Body of pancreas (tissue), 4 donors: ENCODE measurements at regions not wholly inside any gene's neighbourhood (a gene's known extent, or its start where the extent isn't known, plus 50 kb on each side); places are given as distances from the start of the nearest gene placed in this dataset.
A peak's percentile ranks its signal among the peaks of the same experiment; 100 is the strongest.

Source experiments
- ATAC-seq: fragments of 150-250 bp; one replicate; pipeline ENCODE4 v1.9.1; 2016
- DNase-seq, 4 donors: peaks; one replicate each; pipeline ENCODE4 v3.0.0-alpha.2; 2019
- H3K27ac ChIP-seq, 4 donors: fragments of 200-600 bp; sonication (generic); 1 replicate in 3 of 4; 2 replicates in 1 of 4; pipeline versions ENCODE4 v1.5.1 to v1.6.1; 2016 to 2019; ENCODE audit warnings: mild to moderate bottlenecking in 1 of 4, mixed read lengths in 1 of 4, moderate library complexity in 1 of 4
- H3K27me3 ChIP-seq, 2 donors: fragments of 200-600 bp; sonication (generic); one replicate each; pipeline ENCODE4 v1.6.0; 2016; ENCODE audit warnings: mild to moderate bottlenecking in 1 of 2
- H3K36me3 ChIP-seq, 2 donors: fragments of 200-600 bp; sonication (generic); replicated peaks in 1 of 2; 2 replicates each; pipeline ENCODE4 v1.5.1; 2016; ENCODE audit warnings: low read depth in 2 of 2; ENCODE audit not compliant: insufficient read depth in 1 of 2
- H3K4me1 ChIP-seq: fragments of 200-600 bp; sonication (generic); one replicate; pipeline ENCODE4 v1.6.0; 2016
- H3K4me3 ChIP-seq, 2 donors: fragments of 200-600 bp; sonication (generic); 1 replicate in 1 of 2; 2 replicates in 1 of 2; pipeline ENCODE4 v1.5.1; 2016 to 2019
- H3K9me3 ChIP-seq, 3 donors: fragments of 200-600 bp; sonication (generic); 1 replicate in 2 of 3; 2 replicates in 1 of 3; pipeline ENCODE4 v1.5.1; 2016
- POLR2A ChIP-seq, 3 donors: fragments of 450-650 bp; IDR thresholded peaks; one replicate each; pipeline ENCODE4 v1.6.1; 2016; ENCODE audit warnings: antibody characterized with exemption in 3 of 3, mild to moderate bottlenecking in 2 of 3
- WGBS, 2 donors: methylation state at CpG; one replicate each; pipeline ENCODE4 v1.1.5; 2017; 5-methylcytosine and 5-hydroxymethylcytosine counted together
- intact Hi-C: fragments of 100-400 bp; cut with DNase I; formaldehyde crosslinking; loops from one replicate; pipeline ENCODE4 v1.15.1; 2023
- TF ChIP-seq, protein P1 (sequence below), 7 experiments: fragments of 450-650 bp in 4 of 7; fragments of 200-600 bp in 3 of 7; sonication (generic) in 3 of 7; IDR thresholded peaks; one replicate each; pipeline ENCODE4 v1.5.1; 2016 to 2019; ENCODE audit warnings: antibody characterized with exemption in 7 of 7

DNA sequence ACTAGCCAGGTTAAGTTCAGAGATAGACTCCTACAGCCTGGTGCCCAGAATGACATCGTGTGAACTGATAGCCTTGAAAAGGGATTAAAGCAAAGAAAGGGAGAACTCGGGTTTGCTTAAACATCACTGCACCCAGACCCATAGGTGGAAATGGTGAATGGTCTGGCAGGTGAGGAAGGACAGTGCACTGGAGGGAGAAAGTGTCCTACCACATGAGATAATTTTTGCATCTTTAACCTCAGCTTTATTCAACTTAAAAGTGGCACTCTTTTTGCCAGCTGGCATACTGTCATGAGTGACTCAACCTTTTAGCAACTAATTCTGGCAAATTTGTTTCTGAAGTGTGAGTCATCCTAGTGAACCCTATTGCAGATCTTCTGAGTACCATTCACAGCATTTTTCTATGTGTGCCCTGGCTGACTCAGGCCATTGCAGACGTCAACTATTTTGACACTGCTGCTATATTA is 53.0 kb upstream of the DAPP1 start:
- H3K4me3 ChIP-seq, result no peak overlapping the region
- H3K4me1 ChIP-seq, result no peaks in the 10 kb centered on the region
- peak; percentile 27 to 74 (median 44) for DNase-seq
- no peaks in the 10 kb centered on the region for H3K9me3 ChIP-seq
- H3K27me3 ChIP-seq, result no peaks in the 10 kb centered on the region
- WGBS, 2 donors, result 25 to 27% methylated on average over 3 of the region's 3 CpGs
- no peaks in the 10 kb centered on the region for H3K36me3 ChIP-seq
- H3K27ac ChIP-seq, result no peak overlapping the region
- TF ChIP-seq, protein P1, sequence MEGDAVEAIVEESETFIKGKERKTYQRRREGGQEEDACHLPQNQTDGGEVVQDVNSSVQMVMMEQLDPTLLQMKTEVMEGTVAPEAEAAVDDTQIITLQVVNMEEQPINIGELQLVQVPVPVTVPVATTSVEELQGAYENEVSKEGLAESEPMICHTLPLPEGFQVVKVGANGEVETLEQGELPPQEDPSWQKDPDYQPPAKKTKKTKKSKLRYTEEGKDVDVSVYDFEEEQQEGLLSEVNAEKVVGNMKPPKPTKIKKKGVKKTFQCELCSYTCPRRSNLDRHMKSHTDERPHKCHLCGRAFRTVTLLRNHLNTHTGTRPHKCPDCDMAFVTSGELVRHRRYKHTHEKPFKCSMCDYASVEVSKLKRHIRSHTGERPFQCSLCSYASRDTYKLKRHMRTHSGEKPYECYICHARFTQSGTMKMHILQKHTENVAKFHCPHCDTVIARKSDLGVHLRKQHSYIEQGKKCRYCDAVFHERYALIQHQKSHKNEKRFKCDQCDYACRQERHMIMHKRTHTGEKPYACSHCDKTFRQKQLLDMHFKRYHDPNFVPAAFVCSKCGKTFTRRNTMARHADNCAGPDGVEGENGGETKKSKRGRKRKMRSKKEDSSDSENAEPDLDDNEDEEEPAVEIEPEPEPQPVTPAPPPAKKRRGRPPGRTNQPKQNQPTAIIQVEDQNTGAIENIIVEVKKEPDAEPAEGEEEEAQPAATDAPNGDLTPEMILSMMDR (IDR thresholded peaks at IDR 0.05), result no peak
- TF ChIP-seq POLR2A (IDR thresholded peaks at IDR 0.05), result no peak
- intact Hi-C loops, result no loop called here
- peak; percentile 87 for ATAC-seq

DNA sequence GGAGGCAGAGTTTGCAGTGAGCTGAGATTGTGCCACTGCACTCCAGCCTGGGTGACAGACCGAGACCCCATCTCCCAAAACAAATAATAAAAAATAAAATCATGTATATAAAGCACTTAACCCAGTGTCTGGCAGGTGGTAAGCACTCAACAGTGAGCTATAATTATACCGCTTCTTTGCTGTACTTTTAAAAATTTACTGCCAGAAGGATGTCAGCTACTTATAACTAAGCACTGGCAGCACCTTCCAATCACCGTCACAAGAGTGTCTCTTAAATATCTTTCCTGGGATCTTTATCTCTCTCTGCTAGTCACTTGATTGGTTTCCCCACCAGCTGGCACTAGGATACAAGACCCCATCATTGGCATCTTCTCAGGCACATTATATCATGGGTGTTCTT is 53.9 kb upstream of the DAPP1 start:
- Histone ChIP-seq H3K9me3 (no peaks in the 10 kb centered on the region), H3K4me1 (no peaks in the 10 kb centered on the region), H3K27me3 (no peaks in the 10 kb centered on the region), H3K27ac (no peak overlapping the region), H3K36me3 (no peaks in the 10 kb centered on the region), H3K4me3 (no peak overlapping the region)
- DNase-seq (no peak), ATAC-seq (no peak)
- WGBS, 2 donors, result 90 to 93% methylated on average over 3 of the region's 3 CpGs
- intact Hi-C loops, result no loop called here
- TF ChIP-seq, protein P1 (IDR thresholded peaks at IDR 0.05), result no peak
- no peak for TF ChIP-seq POLR2A (IDR thresholded peaks at IDR 0.05)

DNA sequence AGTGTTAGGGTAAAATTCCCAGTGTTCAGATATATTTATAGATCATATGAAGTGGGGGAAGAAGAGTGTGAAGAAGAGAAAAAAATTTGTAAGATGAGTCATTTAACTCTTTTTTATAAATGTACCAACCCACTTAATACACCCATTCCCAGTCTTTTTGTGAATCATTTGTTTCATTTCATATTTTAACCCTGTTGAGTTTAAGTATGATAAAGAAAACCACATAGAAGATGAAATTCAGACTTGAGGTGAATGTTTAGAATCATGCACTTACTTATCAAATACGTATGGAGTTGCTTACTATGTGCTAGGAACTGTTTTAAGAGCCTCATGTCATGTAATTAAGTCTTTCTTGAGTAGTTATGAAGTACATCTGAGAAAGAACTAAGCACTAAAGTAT is 56.6 kb upstream of the DAPP1 start:
- Histone ChIP-seq H3K9me3 (no peaks in the 10 kb centered on the region), H3K4me3 (no peak overlapping the region), H3K36me3 (no peaks in the 10 kb centered on the region), H3K27ac (no peak overlapping the region), H3K4me1 (no peaks in the 10 kb centered on the region), H3K27me3 (no peaks in the 10 kb centered on the region)
- intact Hi-C loops, result no loop called here
- DNase-seq, result no peak
- 54 to 62% methylated on average over 1 of the region's 1 CpG for WGBS, 2 donors
- no peak for TF ChIP-seq POLR2A (IDR thresholded peaks at IDR 0.05)
- TF ChIP-seq, protein P1 (IDR thresholded peaks at IDR 0.05), result no peak
- no peak for ATAC-seq

DNA sequence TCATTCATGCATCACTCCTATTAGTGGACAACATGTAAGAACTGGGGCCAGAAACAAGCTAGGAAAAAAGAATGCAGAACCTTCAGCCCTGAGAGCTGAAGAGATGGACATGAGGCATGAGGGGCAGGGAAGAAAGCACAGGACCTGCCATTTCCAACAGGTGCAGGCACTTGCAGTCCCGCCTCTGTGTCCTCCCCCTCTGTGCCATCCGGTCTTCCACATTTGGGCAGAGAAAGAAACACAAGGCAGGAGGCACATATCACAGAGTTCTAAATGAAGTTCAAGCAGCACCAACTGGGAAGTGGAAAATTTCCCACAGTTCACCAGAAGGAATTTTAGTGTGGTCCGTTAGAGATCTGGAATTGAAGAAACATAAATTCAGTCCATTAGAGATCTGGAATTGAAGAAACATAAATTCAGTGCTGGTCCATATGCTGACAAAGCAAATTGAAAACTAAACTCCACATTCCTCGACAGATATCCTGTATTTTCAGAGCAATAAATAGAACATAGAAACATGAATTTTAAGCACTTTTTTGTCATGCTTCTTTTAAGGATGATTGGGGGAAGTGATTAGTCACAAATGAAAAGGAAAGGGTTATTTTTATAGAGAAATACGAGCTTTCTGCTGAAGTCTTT is 57.2 kb upstream of the DAPP1 start:
- Histone ChIP-seq H3K36me3 (no peaks in the 10 kb centered on the region), H3K27ac (no peak overlapping the region), H3K9me3 (no peaks in the 10 kb centered on the region), H3K27me3 (no peaks in the 10 kb centered on the region), H3K4me1 (no peaks in the 10 kb centered on the region), H3K4me3 (no peak overlapping the region)
- WGBS, 2 donors, result 58 to 64% methylated on average over 5 of the region's 5 CpGs
- intact Hi-C loops, result no loop called here
- no peak for TF ChIP-seq POLR2A (IDR thresholded peaks at IDR 0.05)
- TF ChIP-seq, protein P1 (IDR thresholded peaks at IDR 0.05), result no peak
- ATAC-seq, result no peak
- no peak for DNase-seq
